Calu3 (cell line): ENCODE measurements at regions not wholly inside any gene's neighbourhood (a gene's known extent, or its start where the extent isn't known, plus 50 kb on each side); places are given as distances from the start of the nearest gene placed in this dataset.
"Not testable (repeated sequence)": the region's sequence is repeated elsewhere in the genome, so short reads cannot be mapped to it uniquely, and the experiment has no call there.

Experiments used
- BruUV-seq: library from RNA; stranded (reverse); fragments of 400-500 nt; replicated peaks from 2 replicates; lab custom pipeline; 2021; lab: Mats Ljungman, UMichigan
- CTCF ChIA-PET: fragments of 300-600 bp; sonication (Branson Sonifier 250); formaldehyde crosslinking; loops from one replicate; lab custom pipeline; 2022; ENCODE audit warnings: antibody characterized with exemption; lab: Charles Lee
- DNase-seq: peaks from one replicate; pipeline ENCODE4 v3.0.0; 2022
- H3K27ac Mint-ChIP-seq: one replicate; pipeline ENCODE4 v1.8.0; 2022; ENCODE audit warnings: mixed read lengths; ENCODE audit not compliant: unreplicated experiment
- H3K27me3 Mint-ChIP-seq: one replicate; pipeline ENCODE4 v1.8.0; 2022; ENCODE audit warnings: mixed read lengths; ENCODE audit not compliant: unreplicated experiment
- H3K36me3 Mint-ChIP-seq: one replicate; pipeline ENCODE4 v1.8.0; 2022; ENCODE audit warnings: mild to moderate bottlenecking, moderate library complexity, mixed read lengths; ENCODE audit not compliant: insufficient read depth, unreplicated experiment
- H3K4me1 Mint-ChIP-seq: one replicate; pipeline ENCODE4 v1.8.0; 2022; ENCODE audit warnings: mild to moderate bottlenecking, low read depth, mixed read lengths; ENCODE audit not compliant: unreplicated experiment
- H3K4me3 Mint-ChIP-seq: one replicate; pipeline ENCODE4 v1.8.0; 2022; ENCODE audit warnings: mild to moderate bottlenecking, low read depth, moderate library complexity, mixed read lengths; ENCODE audit not compliant: unreplicated experiment
- H3K9me3 Mint-ChIP-seq: one replicate; pipeline ENCODE4 v1.8.0; 2022; ENCODE audit warnings: low read depth, mixed read lengths; ENCODE audit not compliant: unreplicated experiment
- intact Hi-C: fragments of 100-400 bp; cut with micrococcal nuclease; formaldehyde crosslinking; loops from one replicate; pipeline ENCODE4 v1.10.0; 2022; ENCODE audit not compliant: unreplicated experiment
- TF ChIP-seq, protein P1 (sequence below): fragments of 200-600 bp; IDR thresholded peaks from one replicate; pipeline ENCODE4 v1.8.0; 2022; ENCODE audit warnings: antibody characterized with exemption; ENCODE audit not compliant: unreplicated experiment

DNA sequence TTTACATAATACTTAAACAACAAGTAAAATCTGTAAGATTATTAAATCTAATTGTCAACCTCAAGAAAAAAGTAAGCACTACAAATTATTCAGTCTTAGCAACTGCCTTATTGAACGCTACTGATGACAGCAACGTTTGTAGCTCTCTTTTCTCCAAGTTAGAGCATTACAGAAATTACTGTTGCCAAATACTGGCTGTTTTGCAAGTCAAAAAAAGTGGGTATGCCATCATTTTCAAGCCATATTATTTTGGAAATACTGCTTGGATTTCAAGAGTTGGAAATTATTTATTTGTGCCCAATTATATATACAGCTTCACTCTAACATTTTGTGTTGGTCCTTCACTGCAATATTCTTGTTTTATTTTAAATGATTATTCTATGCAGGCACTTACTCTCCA, 221.7 kb downstream of the CXXC4 start:
- CTCF ChIA-PET = no interaction called here
- Mint-ChIP-seq H3K9me3 (peaks cover 2% of the 10 kb centered on the region), H3K4me3 (no peak overlapping the region), H3K36me3 (no peaks in the 10 kb centered on the region), H3K27ac (no peak overlapping the region), H3K27me3 (no peaks in the 10 kb centered on the region), H3K4me1 (no peaks in the 10 kb centered on the region)
- TF ChIP-seq, protein P1, sequence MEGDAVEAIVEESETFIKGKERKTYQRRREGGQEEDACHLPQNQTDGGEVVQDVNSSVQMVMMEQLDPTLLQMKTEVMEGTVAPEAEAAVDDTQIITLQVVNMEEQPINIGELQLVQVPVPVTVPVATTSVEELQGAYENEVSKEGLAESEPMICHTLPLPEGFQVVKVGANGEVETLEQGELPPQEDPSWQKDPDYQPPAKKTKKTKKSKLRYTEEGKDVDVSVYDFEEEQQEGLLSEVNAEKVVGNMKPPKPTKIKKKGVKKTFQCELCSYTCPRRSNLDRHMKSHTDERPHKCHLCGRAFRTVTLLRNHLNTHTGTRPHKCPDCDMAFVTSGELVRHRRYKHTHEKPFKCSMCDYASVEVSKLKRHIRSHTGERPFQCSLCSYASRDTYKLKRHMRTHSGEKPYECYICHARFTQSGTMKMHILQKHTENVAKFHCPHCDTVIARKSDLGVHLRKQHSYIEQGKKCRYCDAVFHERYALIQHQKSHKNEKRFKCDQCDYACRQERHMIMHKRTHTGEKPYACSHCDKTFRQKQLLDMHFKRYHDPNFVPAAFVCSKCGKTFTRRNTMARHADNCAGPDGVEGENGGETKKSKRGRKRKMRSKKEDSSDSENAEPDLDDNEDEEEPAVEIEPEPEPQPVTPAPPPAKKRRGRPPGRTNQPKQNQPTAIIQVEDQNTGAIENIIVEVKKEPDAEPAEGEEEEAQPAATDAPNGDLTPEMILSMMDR = no peak
- intact Hi-C loops = no loop called here
- no TSS peak for BruUV-seq
- DNase-seq = no peak

DNA sequence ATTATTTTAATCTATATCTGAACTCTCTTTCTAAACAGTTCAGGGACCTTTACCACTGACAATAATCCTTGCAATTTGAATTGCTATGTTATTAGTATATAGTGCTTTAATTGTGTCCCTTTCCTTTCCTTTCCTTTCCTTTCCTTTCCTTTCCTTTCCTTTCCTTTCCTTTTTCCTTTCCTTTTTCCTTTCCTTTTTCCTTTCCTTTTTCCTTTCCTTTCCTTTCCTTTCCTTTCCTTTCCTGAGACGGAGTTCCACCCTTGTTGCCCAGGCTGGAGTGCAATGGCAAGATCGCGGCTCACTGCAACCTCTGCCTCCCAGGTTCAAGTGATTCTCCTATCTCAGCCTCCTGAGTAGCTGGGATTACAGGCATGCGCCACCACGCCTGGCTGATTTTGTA, 225.1 kb downstream of the CXXC4 start:
- CTCF ChIA-PET, H3K9me3 Mint-ChIP-seq, DNase-seq, H3K27ac Mint-ChIP-seq, H3K4me1 Mint-ChIP-seq, H3K4me3 Mint-ChIP-seq, H3K36me3 Mint-ChIP-seq, intact Hi-C loops, H3K27me3 Mint-ChIP-seq, BruUV-seq: not testable (repeated sequence)

DNA sequence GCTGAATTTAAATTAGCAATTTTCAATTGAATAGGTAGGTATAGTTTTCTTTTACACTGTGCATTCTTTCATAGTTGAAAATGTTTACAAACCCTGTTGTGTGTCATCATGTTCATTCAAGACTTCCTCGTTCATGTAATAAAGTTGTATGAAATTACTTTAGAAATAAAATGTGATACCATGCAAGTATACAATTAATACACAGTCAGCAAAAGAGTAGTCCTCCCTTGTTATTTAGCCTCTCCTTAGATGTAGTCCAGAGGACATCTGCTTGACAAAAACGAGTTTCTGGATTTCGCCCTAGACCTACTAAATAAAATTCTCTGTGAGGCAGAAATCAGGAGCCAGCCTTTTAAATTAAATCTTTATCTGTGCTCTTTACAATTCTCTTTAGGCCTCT, 231.6 kb downstream of the CXXC4 start:
- CTCF ChIA-PET = no interaction called here
- BruUV-seq = no TSS peak
- Mint-ChIP-seq H3K36me3 (no peaks in the 10 kb centered on the region), H3K27me3 (no peaks in the 10 kb centered on the region), H3K4me1 (no peaks in the 10 kb centered on the region), H3K27ac (no peak overlapping the region), H3K4me3 (no peak overlapping the region), H3K9me3 (no peaks in the 10 kb centered on the region)
- TF ChIP-seq, protein P1 = no peak
- intact Hi-C loops = no loop called here
- DNase-seq = no peak

DNA sequence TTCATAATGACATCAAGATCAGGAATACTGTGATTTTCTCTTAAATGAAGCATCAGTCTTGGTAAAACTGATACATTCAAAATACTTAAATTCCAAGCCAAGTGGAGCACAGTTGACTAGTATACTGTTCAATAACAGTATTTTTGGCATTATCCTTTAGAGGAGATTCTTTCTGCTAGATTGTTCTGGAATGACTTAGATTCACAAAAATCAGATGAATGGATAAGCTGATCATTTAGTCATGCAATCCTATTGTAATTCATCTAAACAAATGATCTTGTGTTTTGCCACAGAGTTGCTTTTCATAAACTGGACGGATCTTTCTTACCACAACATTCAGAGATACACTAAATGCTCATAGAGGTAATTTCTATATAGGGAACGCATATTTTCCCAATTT, 232.0 kb downstream of the CXXC4 start:
- CTCF ChIA-PET = no interaction called here
- no TSS peak for BruUV-seq

DNA sequence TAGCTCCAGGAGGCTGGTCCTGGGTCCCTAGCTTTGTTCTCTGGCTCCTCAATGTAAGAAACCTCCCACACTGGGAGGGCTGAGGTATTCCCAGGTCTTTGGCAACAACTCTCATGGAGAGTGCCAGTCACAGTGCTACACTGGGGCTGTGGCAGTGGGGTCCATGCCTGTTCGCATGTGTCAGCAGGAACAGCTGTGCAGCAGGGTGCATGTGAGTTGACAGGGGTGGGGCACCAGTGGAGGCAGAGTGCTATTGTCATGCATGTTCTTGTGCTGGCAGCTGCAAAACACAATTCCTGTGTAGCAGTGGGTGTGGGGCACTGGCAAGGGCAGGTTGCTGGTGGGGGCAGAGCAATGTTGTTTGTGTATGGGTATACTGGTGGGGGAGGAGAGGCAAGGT, 246.0 kb downstream of the CXXC4 start:
- intact Hi-C loops = no loop called here
- no peaks in the 10 kb centered on the region for H3K36me3 Mint-ChIP-seq
- CTCF ChIA-PET = no interaction called here
- peaks cover 2% of the 10 kb centered on the region for H3K9me3 Mint-ChIP-seq
- H3K27me3 Mint-ChIP-seq = no peaks in the 10 kb centered on the region
- no peak overlapping the region for H3K4me3 Mint-ChIP-seq
- TF ChIP-seq, protein P1 = no peak
- BruUV-seq = no TSS peak
- H3K27ac Mint-ChIP-seq = no peak overlapping the region
- H3K4me1 Mint-ChIP-seq = no peaks in the 10 kb centered on the region
- no peak for DNase-seq

More for the DNA sequence above, 232.0 kb downstream of the CXXC4 start:
- TF ChIP-seq, protein P1 = no peak
- DNase-seq = no peak
- H3K9me3 Mint-ChIP-seq = no peaks in the 10 kb centered on the region
- H3K36me3 Mint-ChIP-seq = no peaks in the 10 kb centered on the region
- H3K4me1 Mint-ChIP-seq = no peaks in the 10 kb centered on the region
- no peaks in the 10 kb centered on the region for H3K27me3 Mint-ChIP-seq
- H3K27ac Mint-ChIP-seq = no peak overlapping the region
- H3K4me3 Mint-ChIP-seq = no peak overlapping the region
- intact Hi-C loops = no loop called here
